HCT116 (cell line): ENCODE measurements at regions not wholly inside any gene's neighbourhood (a gene's known extent, or its start where the extent isn't known, plus 50 kb on each side); places are given as distances from the start of the nearest gene placed in this dataset.

Experiments
- ATAC-seq: fragments of 200-7000 bp; cut with Tn5 transposase; 2 replicates; pipeline ENCODE4 v1.9.1; 2020; ENCODE audit warnings: mild to moderate bottlenecking, moderate library complexity
- BruUV-seq: library from RNA; stranded (reverse); fragments of 400-500 nt; replicated peaks from 2 replicates; lab custom pipeline; 2021; lab: Mats Ljungman, UMichigan
- CTCF ChIA-PET: fragments of 300-600 bp; sonication (Branson Sonifier 250); formaldehyde crosslinking; loops from one replicate; lab custom pipeline; 2021; ENCODE audit warnings: antibody characterized with exemption; lab: Charles Lee
- POLR2A ChIA-PET: fragments of 300-600, 350-600 bp; sonication (Branson Sonifier 250); formaldehyde crosslinking; loops from one replicate; lab custom pipeline; 2021; ENCODE audit warnings: antibody characterized with exemption; lab: Charles Lee
- RAD21 ChIA-PET, 2 experiments: fragments of 300-600 bp; sonication (Branson Sonifier 250); formaldehyde crosslinking; loops; one replicate each; lab custom pipeline; 2023; ENCODE audit warnings: low total read pairs in 2 of 2; ENCODE audit not compliant: uncharacterized antibody in 2 of 2, unreplicated experiment in 2 of 2, low non-redundant PET in 1 of 2; lab: Charles Lee
- DNase-seq: peaks from one replicate; pipeline ENCODE4 v3.0.0-alpha.2; 2010; ENCODE audit warnings: low read depth, low spot score
- H2AFZ ChIP-seq: fragments of 200-600 bp; shearing (Covaris generic), sonication (generic); 2 replicates; pipeline ENCODE4 v1.6.1; 2017; ENCODE audit warnings: low read depth, mixed run types, mixed read lengths, antibody characterized with exemption, low read length; ENCODE audit not compliant: poor library complexity, severe bottlenecking
- H3K27ac ChIP-seq: 2 replicates; pipeline ENCODE4 v1.5.1; 2012; ENCODE audit warnings: low read depth, low read length
- H3K27me3 ChIP-seq: fragments of 200-600 bp; sonication (generic); 2 replicates; pipeline ENCODE4 v1.6.1; 2016; ENCODE audit warnings: mixed run types, low read length, mixed read lengths; ENCODE audit not compliant: insufficient read depth
- H3K36me3 ChIP-seq, 2 experiments: fragments of 200-500 bp in 1 of 2; fragments of 200-600 bp in 1 of 2; sonication (Bioruptor generic) in 1 of 2; sonication (generic) in 1 of 2; 2 replicates each; pipeline versions ENCODE4 v1.5.1 to v1.6.1; 2014 to 2016; ENCODE audit warnings: low read length in 2 of 2, inconsistent platforms in 1 of 2, mixed read lengths in 1 of 2, mixed run types in 1 of 2; ENCODE audit not compliant: insufficient read depth in 2 of 2, control insufficient read depth in 1 of 2
- H3K4me1 ChIP-seq, 2 experiments: fragments of 200-600 bp in 1 of 2; sonication (generic) in 1 of 2; 2 replicates each; pipeline versions ENCODE4 v1.5.1 to v1.6.1; 2012 to 2017; ENCODE audit warnings: low read length in 2 of 2, inconsistent platforms in 1 of 2, mild to moderate bottlenecking in 1 of 2, mixed read lengths in 1 of 2, mixed run types in 1 of 2, moderate library complexity in 1 of 2; ENCODE audit not compliant: insufficient read depth in 2 of 2, control insufficient read depth in 1 of 2
- H3K4me2 ChIP-seq: fragments of 200-600 bp; sonication (generic); 2 replicates; pipeline ENCODE4 v1.6.1; 2017; ENCODE audit warnings: mixed run types, low read length, mixed read lengths
- H3K4me3 ChIP-seq, 2 experiments: fragments of 200-600 bp in 1 of 2; sonication (generic) in 1 of 2; replicated peaks in 1 of 2; 2 replicates each; pipeline ENCODE4 v1.5.1; 2011 to 2016; ENCODE audit warnings: low read length in 2 of 2, control low read depth in 1 of 2, low read depth in 1 of 2, mild to moderate bottlenecking in 1 of 2, mixed read lengths in 1 of 2, mixed run types in 1 of 2
- H3K79me2 ChIP-seq: fragments of 200-600 bp; sonication (generic); 2 replicates; pipeline ENCODE4 v1.6.1; 2017; ENCODE audit warnings: mild to moderate bottlenecking, mixed run types, low read length, moderate library complexity, mixed read lengths; ENCODE audit not compliant: insufficient read depth
- H3K9ac ChIP-seq: fragments of 200-600 bp; sonication (generic); 2 replicates; pipeline ENCODE4 v1.6.1; 2016; ENCODE audit warnings: low read length, mixed read lengths
- H3K9me2 ChIP-seq: fragments of 200-600 bp; sonication (generic), shearing (Covaris generic); 2 replicates; pipeline ENCODE4 v1.6.1; 2017; ENCODE audit warnings: mixed run types, mild to moderate bottlenecking, moderate library complexity; ENCODE audit not compliant: insufficient read depth
- H3K9me3 ChIP-seq, 2 experiments: fragments of 200-500 bp in 1 of 2; fragments of 200-600 bp in 1 of 2; sonication (Bioruptor generic) in 1 of 2; sonication (generic) in 1 of 2; 2 replicates each; pipeline ENCODE4 v1.6.1; 2014 to 2017; ENCODE audit warnings: low read length in 2 of 2, mixed read lengths in 2 of 2, inconsistent platforms in 1 of 2, low read depth in 1 of 2, mild to moderate bottlenecking in 1 of 2, mixed run types in 1 of 2, moderate library complexity in 1 of 2; ENCODE audit not compliant: control insufficient read depth in 1 of 2, insufficient read depth in 1 of 2
- H4K20me1 ChIP-seq: fragments of 200-600 bp; sonication (generic), shearing (Covaris generic); 2 replicates; pipeline ENCODE4 v1.6.1; 2017; ENCODE audit warnings: mixed run types, mild to moderate bottlenecking, moderate library complexity; ENCODE audit not compliant: insufficient read depth
- CBX3 ChIP-seq: IDR thresholded peaks from 2 replicates; pipeline ENCODE4 v1.6.1; 2012; ENCODE audit warnings: low read depth
- CEBPB ChIP-seq: IDR thresholded peaks from 2 replicates; pipeline ENCODE4 v1.6.1; 2012; ENCODE audit warnings: low read depth
- CTCF ChIP-seq, 3 experiments: fragments of 200-600 bp in 1 of 3; sonication (generic) in 1 of 3; IDR thresholded peaks in 2 of 3; conservative IDR thresholded peaks in 1 of 3; 2 replicates each; pipeline ENCODE4 v1.5.1; 2012 to 2017; ENCODE audit warnings: low read depth in 2 of 3, low read length in 2 of 3, antibody characterized with exemption in 1 of 3, borderline replicate concordance in 1 of 3, control low read depth in 1 of 3, mild to moderate bottlenecking in 1 of 3, mixed read lengths in 1 of 3, mixed run types in 1 of 3, moderate library complexity in 1 of 3; ENCODE audit not compliant: insufficient read depth in 1 of 3
- EZH2 ChIP-seq: fragments of 200-600 bp; sonication (generic); IDR thresholded peaks from 2 replicates; pipeline ENCODE4 v1.6.1; 2017; ENCODE audit warnings: antibody characterized with exemption, mixed run types
- EZH2phosphoT487 ChIP-seq: fragments of 200-600 bp; IDR thresholded peaks from 2 replicates; pipeline ENCODE4 v1.6.1; 2018; ENCODE audit warnings: antibody characterized with exemption, borderline replicate concordance
- FOSL1 ChIP-seq: IDR thresholded peaks from 2 replicates; pipeline ENCODE4 v1.6.1; 2012; ENCODE audit warnings: low read depth
- JUND ChIP-seq: IDR thresholded peaks from 2 replicates; pipeline ENCODE4 v1.6.1; 2012
- MAX ChIP-seq: IDR thresholded peaks from 2 replicates; pipeline ENCODE4 v1.6.1; 2012
- POLR2A ChIP-seq: IDR thresholded peaks from 2 replicates; pipeline ENCODE4 v1.7.0; 2011; ENCODE audit warnings: borderline replicate concordance; ENCODE audit not compliant: insufficient read depth, insufficient read length; ENCODE audit errors: extremely low read depth
- POLR2AphosphoS5 ChIP-seq: IDR thresholded peaks from 2 replicates; pipeline ENCODE4 v1.6.1; 2011; ENCODE audit warnings: mild to moderate bottlenecking, low read depth, low read length, moderate library complexity
- REST ChIP-seq: IDR thresholded peaks from 2 replicates; pipeline ENCODE4 v1.6.1; 2012; ENCODE audit warnings: low read depth
- SIN3A ChIP-seq: IDR thresholded peaks from 2 replicates; pipeline ENCODE4 v1.6.1; 2012; ENCODE audit warnings: low read depth
- SP1 ChIP-seq: IDR thresholded peaks from 2 replicates; pipeline ENCODE4 v1.6.1; 2012; ENCODE audit warnings: low read depth
- SRF ChIP-seq: IDR thresholded peaks from 2 replicates; pipeline ENCODE4 v1.6.1; 2012; ENCODE audit warnings: low read depth
- TCF7L2 ChIP-seq: IDR thresholded peaks from 2 replicates; pipeline ENCODE4 v1.7.0; 2011; ENCODE audit warnings: borderline replicate concordance, inconsistent platforms; ENCODE audit not compliant: insufficient read depth, insufficient read length; ENCODE audit errors: extremely low read depth
- YY1 ChIP-seq: IDR thresholded peaks from 2 replicates; pipeline ENCODE4 v1.6.1; 2011; ENCODE audit warnings: low read length, low read depth, moderate library complexity, mild to moderate bottlenecking; ENCODE audit not compliant: insufficient replicate concordance; ENCODE audit errors: extremely low read depth
- ZBTB33 ChIP-seq: IDR thresholded peaks from 2 replicates; pipeline ENCODE4 v1.6.1; 2011; ENCODE audit warnings: mild to moderate bottlenecking, low read length, moderate library complexity; ENCODE audit not compliant: insufficient replicate concordance; ENCODE audit errors: extremely low read depth
- ZFX ChIP-seq: fragments of 450-650 bp; IDR thresholded peaks from 2 replicates; pipeline ENCODE4 v1.6.1; 2017
- ZNF274 ChIP-seq: fragments of 200-500 bp; sonication (Bioruptor generic); IDR thresholded peaks from 2 replicates; pipeline ENCODE4 v1.6.1; 2014; ENCODE audit warnings: mild to moderate bottlenecking, low read depth, low read length, inconsistent platforms
- intact Hi-C: fragments of 100-400 bp; cut with micrococcal nuclease; formaldehyde crosslinking; loops from 2 replicates; pipeline ENCODE4 v1.10.0; 2022

GRCh38 chr2:40032650-40033319, 253.7 kb upstream of the THUMPD2 start:
- no peak overlapping the region for H3K4me2 ChIP-seq
- no peak for TF ChIP-seq EZH2phosphoT487
- no peak for TF ChIP-seq CBX3
- no peak for TF ChIP-seq CTCF (IDR thresholded peaks at IDR 0.05 in 2 of 3, conservative IDR thresholded peaks at IDR 0.05 in 1 of 3; ENCODE audit: borderline replicate concordance in 1 of 3, insufficient read depth in 1 of 3, low read depth in 2 of 3, low read length in 2 of 3)
- TF ChIP-seq SP1 = no peak
- TF ChIP-seq FOSL1 = no peak
- TF ChIP-seq YY1 = no peak
- no peak for TF ChIP-seq TCF7L2
- no peak for TF ChIP-seq REST
- TF ChIP-seq SIN3A = no peak
- no peak for TF ChIP-seq ZFX
- TF ChIP-seq EZH2 = no peak
- TF ChIP-seq SRF = no peak
- TF ChIP-seq POLR2A = no peak
- no peak for TF ChIP-seq MAX
- no peak for TF ChIP-seq ZBTB33
- no peak for TF ChIP-seq ZNF274
- TF ChIP-seq POLR2AphosphoS5 = no peak
- TF ChIP-seq CEBPB = no peak
- no peak for TF ChIP-seq JUND
- no peaks in the 10 kb centered on the region for H3K4me1 ChIP-seq
- no TSS peak for BruUV-seq
- no peak overlapping the region for H3K9ac ChIP-seq
- CTCF ChIA-PET = no interaction called here
- H3K79me2 ChIP-seq = no peaks in the 10 kb centered on the region
- no peak overlapping the region for H2AFZ ChIP-seq
- no peak overlapping the region for H3K4me3 ChIP-seq
- no peaks in the 10 kb centered on the region for H3K9me2 ChIP-seq
- DNase-seq (no peak), ATAC-seq (no peak)
- no peaks in the 10 kb centered on the region for H4K20me1 ChIP-seq
- no peak overlapping the region for H3K27ac ChIP-seq
- POLR2A ChIA-PET = no interaction called here
- H3K27me3 ChIP-seq = no peaks in the 10 kb centered on the region
- intact Hi-C loops = no loop called here
- H3K9me3 ChIP-seq = no peaks in the 10 kb centered on the region
- no peaks in the 10 kb centered on the region for H3K36me3 ChIP-seq
- RAD21 ChIA-PET = no interaction called here
